ENCODE measurements at regions not wholly inside any gene's neighbourhood (a gene's known extent, or its start where the extent isn't known, plus 50 kb on each side); places are given as distances from the start of the nearest gene placed in this dataset.
A peak's percentile ranks its signal among the peaks of the same experiment; 100 is the strongest.

DNA sequence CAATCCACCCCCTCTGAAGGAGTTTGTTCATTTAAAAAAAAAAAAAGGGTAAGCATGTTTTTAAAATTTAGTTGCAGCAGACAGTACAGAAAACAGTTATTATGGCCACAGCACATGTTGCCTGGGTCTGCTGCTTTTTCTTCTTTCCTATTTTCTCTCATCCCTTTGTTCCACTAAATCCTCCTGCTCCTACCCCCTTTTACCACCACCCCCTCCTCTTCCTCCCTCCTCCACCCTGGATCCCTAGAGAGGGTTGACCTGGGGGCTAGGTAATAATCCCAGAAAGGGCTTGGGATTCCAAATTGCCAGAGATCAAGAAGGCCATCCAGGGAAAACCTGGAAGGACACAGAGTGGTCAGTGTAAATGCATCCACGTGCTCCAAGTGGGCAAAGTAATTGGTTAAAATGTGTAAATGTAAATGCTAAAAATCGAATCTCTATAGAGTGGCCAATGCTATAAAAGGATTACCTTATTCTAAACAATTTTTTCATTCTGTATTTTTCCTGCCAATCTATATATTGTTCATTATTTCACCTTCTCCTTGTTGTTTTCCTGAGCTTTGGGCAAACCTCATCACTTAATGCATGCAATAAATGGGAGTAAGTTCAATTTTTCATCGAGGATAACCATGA lies 89.0 kb upstream of the PIK3CG start:
- no peaks in the 10 kb centered on the region for H4K20me1 ChIP-seq (ENCODE audit: low read length)
- no peaks in the 10 kb centered on the region for H3K27me3 ChIP-seq (ENCODE audit: low read length)
- DNase-seq (no peak), ATAC-seq (peak; percentile 8)
- H3K4me2 ChIP-seq (ENCODE audit: low read length): peak overlapping the region; percentile 83
- H2AFZ ChIP-seq (ENCODE audit: low read length): peak overlapping the region; percentile 62
- intact Hi-C loops (cut with micrococcal nuclease): loop anchor here (1.0 to 5.0 kb wide), 2 partner anchors 58 to 154 kb away; no protein-coding TSS in a partner anchor
- peaks cover 57% of the 10 kb centered on the region for H3K4me1 ChIP-seq (ENCODE audit: insufficient read depth, low read length)
- no peaks in the 10 kb centered on the region for H3K9me3 ChIP-seq (ENCODE audit: low read length)
- ChIA-PET CTCF (interaction anchor here (1.1 kb wide), 1 partner anchor 233 kb away, joined by 3 read pairs; no protein-coding TSS in a partner anchor), POLR2A (ENCODE audit: unreplicated experiment) (interaction anchor here (0.6 kb wide), 1 partner anchor 346 kb away, joined by 4 read pairs; no protein-coding TSS in a partner anchor)
- no peaks in the 10 kb centered on the region for H3K79me2 ChIP-seq (ENCODE audit: low read length)
- H3K4me3 ChIP-seq (ENCODE audit: low read length): peak overlapping the region; percentile 49; the same call in 1 of the 2 replicates
- BruUV-seq (replicated peaks): no TSS peak
- H3K27ac ChIP-seq (ENCODE audit: low read length): peak overlapping the region; percentile 91
- peaks cover 7% of the 10 kb centered on the region for H3F3A ChIP-seq (ENCODE audit: low read length, unreplicated experiment)
- H3K9me2 ChIP-seq (replicated peaks; ENCODE audit: low read length): no peaks in the 10 kb centered on the region
- H3K9ac ChIP-seq (ENCODE audit: low read length): peak overlapping the region; percentile 71
- no peaks in the 10 kb centered on the region; the same call in 1 of the 2 replicates for H3K36me3 ChIP-seq (ENCODE audit: low read depth, low read length)
- no peak for TF ChIP-seq EZH2 (IDR thresholded peaks at IDR 0.05; ENCODE audit: low read length, unreplicated experiment)
- TF ChIP-seq, protein P1, sequence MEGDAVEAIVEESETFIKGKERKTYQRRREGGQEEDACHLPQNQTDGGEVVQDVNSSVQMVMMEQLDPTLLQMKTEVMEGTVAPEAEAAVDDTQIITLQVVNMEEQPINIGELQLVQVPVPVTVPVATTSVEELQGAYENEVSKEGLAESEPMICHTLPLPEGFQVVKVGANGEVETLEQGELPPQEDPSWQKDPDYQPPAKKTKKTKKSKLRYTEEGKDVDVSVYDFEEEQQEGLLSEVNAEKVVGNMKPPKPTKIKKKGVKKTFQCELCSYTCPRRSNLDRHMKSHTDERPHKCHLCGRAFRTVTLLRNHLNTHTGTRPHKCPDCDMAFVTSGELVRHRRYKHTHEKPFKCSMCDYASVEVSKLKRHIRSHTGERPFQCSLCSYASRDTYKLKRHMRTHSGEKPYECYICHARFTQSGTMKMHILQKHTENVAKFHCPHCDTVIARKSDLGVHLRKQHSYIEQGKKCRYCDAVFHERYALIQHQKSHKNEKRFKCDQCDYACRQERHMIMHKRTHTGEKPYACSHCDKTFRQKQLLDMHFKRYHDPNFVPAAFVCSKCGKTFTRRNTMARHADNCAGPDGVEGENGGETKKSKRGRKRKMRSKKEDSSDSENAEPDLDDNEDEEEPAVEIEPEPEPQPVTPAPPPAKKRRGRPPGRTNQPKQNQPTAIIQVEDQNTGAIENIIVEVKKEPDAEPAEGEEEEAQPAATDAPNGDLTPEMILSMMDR (conservative IDR thresholded peaks at IDR 0.05; ENCODE audit: low read depth, low read length): no peak
- TF ChIP-seq EZH2phosphoT487 (IDR thresholded peaks at IDR 0.05; ENCODE audit: borderline replicate concordance, low read length): no peak

DNA sequence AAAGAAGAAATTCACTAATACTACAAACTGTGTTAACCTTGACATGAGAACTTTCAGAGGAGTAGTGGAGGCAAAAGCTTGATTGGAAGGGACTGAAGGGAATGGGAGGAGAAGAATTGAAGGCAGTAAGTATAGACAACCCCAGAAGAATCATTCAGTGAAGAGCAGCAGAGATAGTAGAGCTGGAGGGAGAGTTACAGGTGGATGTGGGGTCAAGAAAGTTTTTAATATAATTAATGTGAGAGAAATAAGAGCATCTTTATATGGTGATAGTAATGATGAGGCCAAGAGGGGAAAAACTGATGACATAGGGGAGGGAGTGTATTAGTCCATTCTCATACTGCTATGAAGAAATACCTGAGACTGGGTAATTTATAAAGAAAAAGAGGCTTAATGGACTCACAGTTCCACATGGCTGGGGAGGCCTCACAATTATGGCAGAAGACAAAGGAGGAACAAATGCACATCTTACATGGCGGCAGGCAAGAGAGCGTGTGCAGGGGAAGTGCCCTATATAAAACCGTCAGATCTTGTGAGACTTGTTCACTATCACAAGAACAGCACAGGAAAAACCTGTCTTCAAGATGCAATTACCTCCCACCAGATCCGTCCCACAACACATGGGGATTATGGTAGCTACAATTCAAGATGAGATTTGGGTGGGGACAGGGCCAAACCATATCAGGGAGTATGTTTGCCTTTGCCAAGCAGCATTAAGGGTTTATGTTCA lies 88.3 kb upstream of the PIK3CG start:
- no peak overlapping the region for H3K9ac ChIP-seq (ENCODE audit: low read length)
- no peaks in the 10 kb centered on the region; the same call in 1 of the 2 replicates for H3K36me3 ChIP-seq (ENCODE audit: low read depth, low read length)
- peaks cover 55% of the 10 kb centered on the region for H3K4me1 ChIP-seq (ENCODE audit: insufficient read depth, low read length)
- H3K27ac ChIP-seq (ENCODE audit: low read length): peak overlapping the region; percentile 91
- H2AFZ ChIP-seq (ENCODE audit: low read length): no peak overlapping the region
- TF ChIP-seq, protein P1 (conservative IDR thresholded peaks at IDR 0.05; ENCODE audit: low read depth, low read length): no peak
- TF ChIP-seq EZH2phosphoT487 (IDR thresholded peaks at IDR 0.05; ENCODE audit: borderline replicate concordance, low read length) (no peak), EZH2 (IDR thresholded peaks at IDR 0.05; ENCODE audit: low read length, unreplicated experiment) (no peak)
- H3K27me3 ChIP-seq (ENCODE audit: low read length): no peaks in the 10 kb centered on the region
- H3K9me3 ChIP-seq (ENCODE audit: low read length): no peaks in the 10 kb centered on the region
- no peak overlapping the region for H3K4me3 ChIP-seq (ENCODE audit: low read length)
- H3K79me2 ChIP-seq (ENCODE audit: low read length): no peaks in the 10 kb centered on the region
- peak overlapping the region; percentile 83; the same call in 1 of the 2 replicates for H3K4me2 ChIP-seq (ENCODE audit: low read length)
- ChIA-PET POLR2A (ENCODE audit: unreplicated experiment) (interaction anchor here (0.7 kb wide), 1 partner anchor 376 kb away, joined by 3 read pairs; no protein-coding TSS in a partner anchor), CTCF (no interaction called here)
- H3K9me2 ChIP-seq (replicated peaks; ENCODE audit: low read length): no peaks in the 10 kb centered on the region
- BruUV-seq (replicated peaks): no TSS peak
- peaks cover 7% of the 10 kb centered on the region for H3F3A ChIP-seq (ENCODE audit: low read length, unreplicated experiment)
- ATAC-seq: no peak
- H4K20me1 ChIP-seq (ENCODE audit: low read length): no peaks in the 10 kb centered on the region
- no peak for DNase-seq
- intact Hi-C loops (cut with micrococcal nuclease): loop anchor here (5.0 kb wide), 1 partner anchor 154 kb away; no protein-coding TSS in a partner anchor
